IPS DF 4.7 (cell line): ENCODE measurements at regions not wholly inside any gene's neighbourhood (a gene's known extent, or its start where the extent isn't known, plus 50 kb on each side); places are given as distances from the start of the nearest gene placed in this dataset.

ENCODE experiments used
- DNase-seq: peaks from one replicate; pipeline ENCODE4 v3.0.0-alpha.2; 2013; ENCODE audit warnings: low spot score; ENCODE audit errors: extremely low read depth

DNA sequence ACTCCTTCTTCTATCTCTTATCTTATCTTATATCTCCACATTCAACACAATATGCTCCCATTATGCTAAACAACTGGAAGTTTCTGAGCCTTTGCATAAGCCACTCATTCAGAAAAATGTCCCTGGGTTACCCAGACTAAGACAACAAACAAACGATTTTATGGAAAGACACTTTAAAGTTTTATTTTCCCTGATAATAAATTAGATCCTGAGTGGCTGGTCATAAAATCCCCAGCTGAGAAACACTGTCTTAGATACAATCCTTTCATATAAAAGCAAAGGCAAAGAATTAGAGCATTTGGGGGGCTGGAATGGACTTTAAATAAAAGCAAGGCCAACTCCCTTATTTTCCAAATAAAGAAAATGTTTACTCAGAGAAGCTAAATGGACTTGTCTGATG is 322.3 kb downstream of the GBE1 start:
- DNase-seq = no peak

- no peak for DNase-seq
These were observed 323.8 kb downstream of the GBE1 start for GRCh38 chr3:81437683-81438082.

DNA sequence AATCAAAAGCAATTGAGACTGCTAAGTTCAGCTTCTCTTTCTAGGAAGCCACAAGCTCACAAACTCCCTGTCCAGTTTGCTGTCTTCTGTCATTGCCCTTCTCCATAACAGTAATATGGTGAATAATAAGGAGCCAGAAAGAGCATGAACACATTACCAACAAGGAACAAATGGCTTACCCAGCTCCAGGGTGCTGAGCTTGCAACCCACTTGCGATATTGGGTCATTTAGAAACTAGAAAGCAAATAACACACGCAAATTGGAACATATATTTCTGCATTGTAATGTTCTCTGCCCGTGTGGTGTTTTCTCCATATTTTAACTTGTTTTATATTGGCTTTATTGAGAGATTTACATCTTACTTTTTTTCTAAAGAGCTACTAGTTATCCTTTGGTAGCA is 325.3 kb downstream of the GBE1 start:
- DNase-seq = no peak

- no peak for DNase-seq
These were observed 326.4 kb downstream of the GBE1 start for GRCh38 chr3:81435050-81435449.

GRCh38 chr3:81434161-81434560 is 327.3 kb downstream of the GBE1 start:
- DNase-seq = no peak

DNA sequence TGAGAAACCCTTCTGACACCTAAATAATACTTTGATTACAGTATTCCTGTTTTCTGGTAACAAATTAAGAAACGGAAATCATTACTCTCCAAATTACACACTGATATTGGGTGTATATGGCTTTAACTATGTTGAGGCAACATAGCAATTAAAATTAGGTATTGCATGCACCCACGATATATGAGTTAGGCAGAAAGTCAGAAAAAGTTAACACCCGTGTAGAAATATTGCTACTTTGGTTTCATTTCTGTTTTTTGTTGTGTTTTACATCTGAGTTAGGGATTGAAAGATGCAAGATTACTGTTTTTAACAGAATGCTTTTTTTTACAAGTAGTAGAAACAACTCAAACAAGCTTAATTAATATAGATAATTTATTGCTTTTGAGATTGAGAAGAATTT is 327.8 kb downstream of the GBE1 start:
- no peak for DNase-seq

DNA sequence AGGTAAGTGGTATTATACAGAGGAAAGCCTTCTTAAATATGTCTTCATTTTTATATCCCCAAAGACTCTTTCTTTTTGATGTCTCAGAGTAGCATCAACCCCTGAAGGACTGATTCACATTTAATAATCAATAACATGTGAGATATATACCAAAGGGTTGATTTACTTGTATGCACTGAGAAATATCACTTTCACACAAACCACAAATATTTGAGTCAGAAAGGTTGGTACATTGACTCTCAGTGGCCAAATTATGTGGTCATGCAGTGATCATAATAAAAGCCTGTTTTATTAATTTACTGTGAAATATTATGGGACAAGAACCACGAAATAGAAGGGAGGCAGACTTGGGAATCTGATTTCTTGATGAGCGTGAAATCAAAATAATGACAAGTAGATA is 329.0 kb downstream of the GBE1 start:
- no peak for DNase-seq

- DNase-seq = peak; percentile 33
These were observed 334.4 kb downstream of the GBE1 start for GRCh38 chr3:81426826-81427577.

DNA sequence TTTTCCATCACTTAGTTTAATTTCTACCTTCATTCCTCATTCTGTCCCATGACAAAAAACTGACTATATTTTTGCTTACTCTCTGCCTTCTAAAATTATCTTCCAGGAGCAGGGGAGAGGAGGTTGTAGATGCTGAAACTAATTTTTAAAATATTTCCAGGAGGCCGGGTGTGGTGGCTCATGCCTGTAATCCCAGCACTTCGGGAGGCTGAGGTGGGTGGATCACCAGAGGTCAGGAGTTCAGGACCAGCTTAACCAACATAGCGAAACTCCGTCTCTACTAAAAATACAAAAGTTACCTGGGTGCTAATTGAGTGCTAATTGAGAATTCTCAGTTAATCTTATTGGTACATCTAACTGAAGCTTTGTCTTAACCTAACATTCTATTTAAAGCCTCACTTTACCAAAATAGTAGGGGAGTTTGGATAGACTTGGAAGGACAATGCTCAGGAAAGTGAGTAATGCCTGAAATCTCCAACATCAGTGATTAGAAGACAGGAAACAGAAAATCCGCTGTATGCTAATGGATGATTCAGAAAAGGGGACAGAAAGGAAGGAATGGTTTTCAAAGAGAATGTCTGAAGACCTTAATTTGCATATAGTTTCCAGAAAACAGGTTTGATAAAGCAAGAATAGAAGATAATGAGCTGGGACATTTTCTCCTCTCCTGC is 336.1 kb downstream of the GBE1 start:
- DNase-seq = peak; percentile 51

DNA sequence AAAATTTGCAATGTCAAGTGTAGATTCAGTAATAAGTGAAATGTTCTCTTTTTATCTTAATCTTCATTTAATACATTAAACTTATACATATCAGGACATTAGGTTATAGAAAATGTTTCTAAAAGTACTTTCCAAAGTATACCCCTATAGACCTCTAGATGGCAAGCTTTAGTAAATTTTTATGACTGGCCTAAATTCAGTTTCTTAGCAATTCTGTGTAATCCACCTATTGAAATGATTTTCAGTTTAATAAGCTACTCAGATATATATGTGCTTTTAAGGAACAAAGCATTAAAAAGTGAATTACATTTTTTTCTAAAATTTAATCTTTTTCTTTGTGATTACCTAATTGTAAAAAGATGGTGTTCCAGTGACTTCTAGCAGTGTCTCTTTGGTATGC is 342.2 kb downstream of the GBE1 start:
- DNase-seq = no peak

DNA sequence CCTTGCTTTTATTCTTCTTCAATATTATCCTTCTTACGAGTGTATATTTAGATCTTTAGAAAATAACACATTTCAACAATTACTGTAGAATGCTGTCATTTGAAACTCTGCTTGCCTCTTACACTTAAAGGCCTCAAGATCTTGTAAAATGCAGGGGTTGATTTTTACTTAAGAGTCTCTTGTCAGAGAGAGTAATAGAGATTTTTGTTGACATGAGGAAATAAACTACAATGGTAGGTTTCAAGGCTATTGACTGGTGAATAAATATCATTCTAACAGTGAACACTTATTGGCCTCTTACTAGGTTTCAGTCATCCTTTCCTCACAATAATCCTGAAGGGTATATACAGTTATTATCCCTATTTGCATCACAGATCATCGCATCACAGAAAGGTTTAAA is 344.6 kb downstream of the GBE1 start:
- no peak for DNase-seq

GRCh38 chr3:81406318-81406717 is 355.1 kb downstream of the GBE1 start:
- DNase-seq = no peak

GRCh38 chr3:81395739-81396513 is 365.5 kb downstream of the GBE1 start:
- peak; percentile 7 for DNase-seq

- no peak for DNase-seq
These were observed 366.6 kb downstream of the GBE1 start for GRCh38 chr3:81394651-81395524.

GRCh38 chr3:81393251-81393650 is 368.2 kb downstream of the GBE1 start:
- DNase-seq = no peak

- DNase-seq = no peak
These were observed 370.6 kb downstream of the GBE1 start for GRCh38 chr3:81390796-81391195.

GRCh38 chr3:81388191-81388590 is 373.3 kb downstream of the GBE1 start:
- DNase-seq = no peak

- no peak for DNase-seq
These were observed 379.0 kb downstream of the GBE1 start for GRCh38 chr3:81382470-81382869.

- DNase-seq = no peak
These were observed 381.2 kb downstream of the GBE1 start for GRCh38 chr3:81380234-81380633.

- no peak for DNase-seq
These were observed 382.7 kb downstream of the GBE1 start for GRCh38 chr3:81378552-81379293.

DNA sequence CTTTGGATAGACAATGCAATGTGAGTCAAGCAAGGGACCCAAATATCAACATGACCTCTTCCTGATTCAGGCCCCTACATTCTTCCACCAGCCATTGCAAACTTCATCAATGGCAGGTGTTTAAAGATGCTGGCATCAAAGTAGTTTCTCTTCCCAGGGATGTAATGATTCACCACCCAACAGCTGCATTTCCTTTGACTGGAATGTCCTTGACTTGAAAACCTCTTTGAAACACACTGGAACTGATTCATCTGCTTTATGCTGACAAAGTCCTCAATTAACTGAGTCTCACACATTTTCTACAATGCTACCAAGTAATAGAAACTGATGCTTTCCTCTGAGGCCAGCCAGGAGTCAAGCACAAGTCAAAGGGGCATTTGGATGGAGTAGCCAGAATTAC is 385.5 kb downstream of the GBE1 start:
- no peak for DNase-seq
